ENCODE measurements at regions not wholly inside any gene's neighbourhood (a gene's known extent, or its start where the extent isn't known, plus 50 kb on each side); places are given as distances from the start of the nearest gene placed in this dataset.

DNA sequence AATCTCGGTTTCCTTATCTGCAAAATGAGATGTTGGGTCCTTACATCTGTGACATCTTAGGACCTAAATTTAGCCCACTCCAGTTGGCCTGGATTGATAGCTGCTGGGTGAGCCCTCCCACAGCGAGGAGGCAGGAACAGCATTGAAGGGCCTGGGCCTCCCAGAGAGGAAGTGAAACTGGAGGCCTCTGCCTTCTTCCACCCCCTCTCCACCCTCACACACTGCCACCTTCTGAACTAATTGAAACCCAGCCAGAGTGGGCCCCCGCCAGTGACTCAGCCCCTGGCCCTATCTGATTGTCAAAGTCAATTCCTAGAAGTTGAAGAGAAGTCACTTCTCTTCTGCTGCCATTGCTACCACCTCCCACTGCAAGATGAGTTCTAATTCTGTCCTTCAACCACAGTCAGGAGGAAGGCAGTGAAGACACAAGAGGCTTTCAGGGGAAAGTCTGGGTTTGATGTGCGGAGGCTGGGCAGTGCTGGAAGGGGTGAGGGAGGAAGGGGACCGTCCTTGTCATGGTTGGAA lies 55.2 kb upstream of the NEK6 start:
- no peak overlapping the region for H3K4me3 ChIP-seq
- WGBS, 2 donors, result 52 to 55% methylated on average over 4 to 5 of the region's 5 CpGs
- TF ChIP-seq POLR2AphosphoS5 (IDR thresholded peaks at IDR 0.05) (peak in 1 of 2 donors; percentile 25), EP300 (IDR thresholded peaks at IDR 0.05) (no peak), POLR2A (IDR thresholded peaks at IDR 0.05) (peak in 1 of 4 donors; percentile 17)
- TF ChIP-seq, protein P1, sequence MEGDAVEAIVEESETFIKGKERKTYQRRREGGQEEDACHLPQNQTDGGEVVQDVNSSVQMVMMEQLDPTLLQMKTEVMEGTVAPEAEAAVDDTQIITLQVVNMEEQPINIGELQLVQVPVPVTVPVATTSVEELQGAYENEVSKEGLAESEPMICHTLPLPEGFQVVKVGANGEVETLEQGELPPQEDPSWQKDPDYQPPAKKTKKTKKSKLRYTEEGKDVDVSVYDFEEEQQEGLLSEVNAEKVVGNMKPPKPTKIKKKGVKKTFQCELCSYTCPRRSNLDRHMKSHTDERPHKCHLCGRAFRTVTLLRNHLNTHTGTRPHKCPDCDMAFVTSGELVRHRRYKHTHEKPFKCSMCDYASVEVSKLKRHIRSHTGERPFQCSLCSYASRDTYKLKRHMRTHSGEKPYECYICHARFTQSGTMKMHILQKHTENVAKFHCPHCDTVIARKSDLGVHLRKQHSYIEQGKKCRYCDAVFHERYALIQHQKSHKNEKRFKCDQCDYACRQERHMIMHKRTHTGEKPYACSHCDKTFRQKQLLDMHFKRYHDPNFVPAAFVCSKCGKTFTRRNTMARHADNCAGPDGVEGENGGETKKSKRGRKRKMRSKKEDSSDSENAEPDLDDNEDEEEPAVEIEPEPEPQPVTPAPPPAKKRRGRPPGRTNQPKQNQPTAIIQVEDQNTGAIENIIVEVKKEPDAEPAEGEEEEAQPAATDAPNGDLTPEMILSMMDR (IDR thresholded peaks at IDR 0.05), result no peak
- ATAC-seq (ENCODE audit: low FRiP score in 2 of 2), result peak; percentile 64 to 88
- no peaks in the 10 kb centered on the region for H3K27me3 ChIP-seq
- peak in 1 of 2 donors; percentile 81 for DNase-seq
- H3K4me1 ChIP-seq, result peaks cover 0 to 12% (median 2%) of the 10 kb centered on the region in 4 donors
- no peaks in the 10 kb centered on the region for H3K9me3 ChIP-seq
- peak overlapping the region in 3 of 4 donors; percentile 23 to 47 (median 24) for H3K27ac ChIP-seq
- no peaks in the 10 kb centered on the region for H3K36me3 ChIP-seq

GRCh38 chr9:124205686-124206352 lies 51.9 kb upstream of the NEK6 start:
- Histone ChIP-seq H3K27me3 (no peaks in the 10 kb centered on the region), H3K9me3 (no peaks in the 10 kb centered on the region), H3K36me3 (no peaks in the 10 kb centered on the region), H3K4me3 (no peak overlapping the region), H3K4me1 (peaks cover 0 to 9% (median 2%) of the 10 kb centered on the region in 4 donors), H3K27ac (no peak overlapping the region)
- ATAC-seq (ENCODE audit: low FRiP score in 2 of 2) (no peak), DNase-seq (no peak)
- 71 to 82% methylated on average over 2 of the region's 2 CpGs for WGBS, 2 donors
- TF ChIP-seq, protein P1 (IDR thresholded peaks at IDR 0.05), result no peak
- TF ChIP-seq POLR2AphosphoS5 (IDR thresholded peaks at IDR 0.05), result no peak
- TF ChIP-seq POLR2A (IDR thresholded peaks at IDR 0.05), result no peak
- TF ChIP-seq EP300 (IDR thresholded peaks at IDR 0.05), result no peak

DNA sequence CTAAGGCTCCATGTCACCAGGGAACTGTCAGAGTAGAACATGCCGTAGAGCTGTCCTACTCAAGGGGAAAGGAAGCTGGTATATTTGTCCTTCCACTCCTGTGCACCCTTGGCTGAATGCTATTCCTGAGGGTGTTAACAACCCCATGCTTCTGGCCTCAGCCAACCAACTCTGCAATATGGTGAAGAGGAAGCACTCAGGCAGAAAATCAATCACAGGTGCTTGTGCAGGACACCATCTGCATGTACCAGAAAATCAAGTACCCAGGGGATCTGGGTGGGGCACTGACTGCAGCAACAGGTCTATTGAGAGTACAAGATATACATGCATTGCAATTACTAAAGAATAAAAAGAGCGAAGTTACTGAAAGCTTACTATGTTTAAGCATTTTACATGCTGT lies 51.4 kb upstream of the NEK6 start:
- Histone ChIP-seq H3K4me3 (no peak overlapping the region), H3K9me3 (no peaks in the 10 kb centered on the region), H3K4me1 (peaks cover 0 to 9% (median 2%) of the 10 kb centered on the region in 4 donors), H3K27me3 (no peaks in the 10 kb centered on the region), H3K27ac (no peak overlapping the region), H3K36me3 (no peaks in the 10 kb centered on the region)
- no peak for ATAC-seq (ENCODE audit: low FRiP score in 2 of 2)
- no peak for DNase-seq
- WGBS, 2 donors, result 64 to 92% methylated on average over 2 of the region's 2 CpGs
- TF ChIP-seq POLR2AphosphoS5 (IDR thresholded peaks at IDR 0.05) (no peak), EP300 (IDR thresholded peaks at IDR 0.05) (no peak), POLR2A (IDR thresholded peaks at IDR 0.05) (no peak)
- TF ChIP-seq, protein P1 (IDR thresholded peaks at IDR 0.05), result no peak

Data from upper lobe of left lung (tissue), 6 donors.